ENCODE measurements at regions not wholly inside any gene's neighbourhood (a gene's known extent, or its start where the extent isn't known, plus 50 kb on each side); places are given as distances from the start of the nearest gene placed in this dataset.

DNA sequence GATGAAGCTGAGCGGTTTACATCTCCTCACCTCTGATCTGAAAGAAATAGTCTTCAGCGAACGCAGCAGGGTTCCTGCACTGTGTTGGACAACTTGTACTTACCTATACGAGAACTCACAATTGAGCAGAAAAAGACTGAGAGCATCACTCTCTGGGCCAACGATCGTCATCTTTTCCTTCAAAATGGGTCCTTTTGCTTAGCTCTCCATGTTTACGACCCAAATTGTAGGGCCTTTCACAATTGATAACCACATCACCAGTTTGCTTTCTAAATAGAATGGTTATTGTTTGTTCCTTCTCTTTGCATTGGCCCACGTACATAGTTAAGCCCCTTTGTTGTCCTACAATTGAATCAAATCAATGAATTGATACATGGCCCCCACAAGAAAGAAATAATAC, 110.0 kb upstream of the DMRT1 start:
- no peak for TF ChIP-seq MAFK (IDR thresholded peaks at IDR 0.05; ENCODE audit: partially characterized antibody)
- no peak for TF ChIP-seq POLR2AphosphoS2 (conservative IDR thresholded peaks at IDR 0.05; ENCODE audit: low read length)
- no peak for TF ChIP-seq HOXB5 (CRISPR knock-in tag; IDR thresholded peaks at IDR 0.05)
- TF ChIP-seq, protein P1, sequence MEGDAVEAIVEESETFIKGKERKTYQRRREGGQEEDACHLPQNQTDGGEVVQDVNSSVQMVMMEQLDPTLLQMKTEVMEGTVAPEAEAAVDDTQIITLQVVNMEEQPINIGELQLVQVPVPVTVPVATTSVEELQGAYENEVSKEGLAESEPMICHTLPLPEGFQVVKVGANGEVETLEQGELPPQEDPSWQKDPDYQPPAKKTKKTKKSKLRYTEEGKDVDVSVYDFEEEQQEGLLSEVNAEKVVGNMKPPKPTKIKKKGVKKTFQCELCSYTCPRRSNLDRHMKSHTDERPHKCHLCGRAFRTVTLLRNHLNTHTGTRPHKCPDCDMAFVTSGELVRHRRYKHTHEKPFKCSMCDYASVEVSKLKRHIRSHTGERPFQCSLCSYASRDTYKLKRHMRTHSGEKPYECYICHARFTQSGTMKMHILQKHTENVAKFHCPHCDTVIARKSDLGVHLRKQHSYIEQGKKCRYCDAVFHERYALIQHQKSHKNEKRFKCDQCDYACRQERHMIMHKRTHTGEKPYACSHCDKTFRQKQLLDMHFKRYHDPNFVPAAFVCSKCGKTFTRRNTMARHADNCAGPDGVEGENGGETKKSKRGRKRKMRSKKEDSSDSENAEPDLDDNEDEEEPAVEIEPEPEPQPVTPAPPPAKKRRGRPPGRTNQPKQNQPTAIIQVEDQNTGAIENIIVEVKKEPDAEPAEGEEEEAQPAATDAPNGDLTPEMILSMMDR (IDR thresholded peaks at IDR 0.05) = no peak
- no peak for TF ChIP-seq SMC3 (IDR thresholded peaks at IDR 0.05)
- no peak for TF ChIP-seq CHD4 (IDR thresholded peaks at IDR 0.05; ENCODE audit: borderline replicate concordance)
- TF ChIP-seq FOSL2 (IDR thresholded peaks at IDR 0.05) = no peak
- TF ChIP-seq FOSL2 (CRISPR knock-in tag; IDR thresholded peaks at IDR 0.05) = no peak
- no peak for TF ChIP-seq HOXA7 (CRISPR knock-in tag; IDR thresholded peaks at IDR 0.05)
- TF ChIP-seq TFCP2L1 (CRISPR knock-in tag; IDR thresholded peaks at IDR 0.05) = no peak
- TF ChIP-seq, protein P2, sequence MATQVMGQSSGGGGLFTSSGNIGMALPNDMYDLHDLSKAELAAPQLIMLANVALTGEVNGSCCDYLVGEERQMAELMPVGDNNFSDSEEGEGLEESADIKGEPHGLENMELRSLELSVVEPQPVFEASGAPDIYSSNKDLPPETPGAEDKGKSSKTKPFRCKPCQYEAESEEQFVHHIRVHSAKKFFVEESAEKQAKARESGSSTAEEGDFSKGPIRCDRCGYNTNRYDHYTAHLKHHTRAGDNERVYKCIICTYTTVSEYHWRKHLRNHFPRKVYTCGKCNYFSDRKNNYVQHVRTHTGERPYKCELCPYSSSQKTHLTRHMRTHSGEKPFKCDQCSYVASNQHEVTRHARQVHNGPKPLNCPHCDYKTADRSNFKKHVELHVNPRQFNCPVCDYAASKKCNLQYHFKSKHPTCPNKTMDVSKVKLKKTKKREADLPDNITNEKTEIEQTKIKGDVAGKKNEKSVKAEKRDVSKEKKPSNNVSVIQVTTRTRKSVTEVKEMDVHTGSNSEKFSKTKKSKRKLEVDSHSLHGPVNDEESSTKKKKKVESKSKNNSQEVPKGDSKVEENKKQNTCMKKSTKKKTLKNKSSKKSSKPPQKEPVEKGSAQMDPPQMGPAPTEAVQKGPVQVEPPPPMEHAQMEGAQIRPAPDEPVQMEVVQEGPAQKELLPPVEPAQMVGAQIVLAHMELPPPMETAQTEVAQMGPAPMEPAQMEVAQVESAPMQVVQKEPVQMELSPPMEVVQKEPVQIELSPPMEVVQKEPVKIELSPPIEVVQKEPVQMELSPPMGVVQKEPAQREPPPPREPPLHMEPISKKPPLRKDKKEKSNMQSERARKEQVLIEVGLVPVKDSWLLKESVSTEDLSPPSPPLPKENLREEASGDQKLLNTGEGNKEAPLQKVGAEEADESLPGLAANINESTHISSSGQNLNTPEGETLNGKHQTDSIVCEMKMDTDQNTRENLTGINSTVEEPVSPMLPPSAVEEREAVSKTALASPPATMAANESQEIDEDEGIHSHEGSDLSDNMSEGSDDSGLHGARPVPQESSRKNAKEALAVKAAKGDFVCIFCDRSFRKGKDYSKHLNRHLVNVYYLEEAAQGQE (IDR thresholded peaks at IDR 0.05) = no peak
- TF ChIP-seq, protein P3, sequence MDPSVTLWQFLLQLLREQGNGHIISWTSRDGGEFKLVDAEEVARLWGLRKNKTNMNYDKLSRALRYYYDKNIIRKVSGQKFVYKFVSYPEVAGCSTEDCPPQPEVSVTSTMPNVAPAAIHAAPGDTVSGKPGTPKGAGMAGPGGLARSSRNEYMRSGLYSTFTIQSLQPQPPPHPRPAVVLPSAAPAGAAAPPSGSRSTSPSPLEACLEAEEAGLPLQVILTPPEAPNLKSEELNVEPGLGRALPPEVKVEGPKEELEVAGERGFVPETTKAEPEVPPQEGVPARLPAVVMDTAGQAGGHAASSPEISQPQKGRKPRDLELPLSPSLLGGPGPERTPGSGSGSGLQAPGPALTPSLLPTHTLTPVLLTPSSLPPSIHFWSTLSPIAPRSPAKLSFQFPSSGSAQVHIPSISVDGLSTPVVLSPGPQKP (IDR thresholded peaks at IDR 0.05; ENCODE audit: low read depth, low read length) = no peak
- TF ChIP-seq ZNF302 (CRISPR knock-in tag; IDR thresholded peaks at IDR 0.05) = no peak
- TF ChIP-seq KDM1A (IDR thresholded peaks at IDR 0.05; ENCODE audit: low read depth) = no peak
- TF ChIP-seq, protein P4, sequence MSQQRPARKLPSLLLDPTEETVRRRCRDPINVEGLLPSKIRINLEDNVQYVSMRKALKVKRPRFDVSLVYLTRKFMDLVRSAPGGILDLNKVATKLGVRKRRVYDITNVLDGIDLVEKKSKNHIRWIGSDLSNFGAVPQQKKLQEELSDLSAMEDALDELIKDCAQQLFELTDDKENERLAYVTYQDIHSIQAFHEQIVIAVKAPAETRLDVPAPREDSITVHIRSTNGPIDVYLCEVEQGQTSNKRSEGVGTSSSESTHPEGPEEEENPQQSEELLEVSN (IDR thresholded peaks at IDR 0.05; ENCODE audit: borderline replicate concordance, low read depth) = no peak
- TF ChIP-seq EP300 (IDR thresholded peaks at IDR 0.05) = no peak
- TF ChIP-seq PBX3 (IDR thresholded peaks at IDR 0.05) = no peak
- no peak for TF ChIP-seq GATA3 (IDR thresholded peaks at IDR 0.05; ENCODE audit: borderline replicate concordance)
- TF ChIP-seq CBX8 (IDR thresholded peaks at IDR 0.05) = no peak
- ChIA-PET CTCF (no interaction called here), POLR2A (no interaction called here)
- Histone ChIP-seq H3K27ac (no peak overlapping the region), H3K4me3 (no peak overlapping the region), H3K9me3 (no peaks in the 10 kb centered on the region), H3K4me2 (no peak overlapping the region), H3K4me1 (peaks cover 9% of the 10 kb centered on the region)
- 93% methylated on average over 8 of the region's 8 CpGs for WGBS (ENCODE audit: missing lambda C conversion rate)
- FAIRE-seq (no peak), DNase-seq (ENCODE audit: low read depth in 1 of 2, low spot score in 1 of 2) (no peak), ATAC-seq (no peak)

Measured in A549 (cell line).